Stimulated activated CD8-positive, alpha-beta memory T cell treated with anti-CD3 and anti-CD28 coated beads, Interleukin-12 subunit alpha, Interleukin-12 subunit beta, amount 100 ng/mL, for 1 hour (primary cell): ENCODE measurements at regions not wholly inside any gene's neighbourhood (a gene's known extent, or its start where the extent isn't known, plus 50 kb on each side); places are given as distances from the start of the nearest gene placed in this dataset.

Source experiments
- DNase-seq: peaks from one replicate; pipeline ENCODE4 v3.0.0-alpha.2; 2020; ENCODE audit warnings: low read depth

GRCh38 chr10:10902951-10903350 is 114.7 kb upstream of the CELF2 start:
- DNase-seq: no peak

GRCh38 chr10:10903620-10904019 is 114.1 kb upstream of the CELF2 start:
- DNase-seq: no peak

GRCh38 chr10:10910634-10911033 is 107.0 kb upstream of the CELF2 start:
- no peak for DNase-seq

- no peak for DNase-seq
Measured at GRCh38 chr10:10911035-10911434, 106.6 kb upstream of the CELF2 start.

- no peak for DNase-seq
Measured at GRCh38 chr10:10911471-10911921, 106.2 kb upstream of the CELF2 start.

GRCh38 chr10:10914144-10914543 is 103.5 kb upstream of the CELF2 start:
- no peak for DNase-seq

GRCh38 chr10:10915215-10915614 is 102.5 kb upstream of the CELF2 start:
- DNase-seq: no peak

GRCh38 chr10:10917031-10917430 is 100.6 kb upstream of the CELF2 start:
- DNase-seq: no peak

- no peak for DNase-seq
Measured at GRCh38 chr10:10919976-10920375, 97.7 kb upstream of the CELF2 start.

- no peak for DNase-seq
Measured at GRCh38 chr10:10921826-10922461, 95.7 kb upstream of the CELF2 start.

GRCh38 chr10:10923029-10923651 is 94.5 kb upstream of the CELF2 start:
- no peak for DNase-seq

- no peak for DNase-seq
Measured at GRCh38 chr10:10925667-10926066, 92.0 kb upstream of the CELF2 start.

GRCh38 chr10:10927608-10928007 is 90.1 kb upstream of the CELF2 start:
- no peak for DNase-seq

GRCh38 chr10:10930979-10931743 is 86.5 kb upstream of the CELF2 start:
- DNase-seq: no peak

- no peak for DNase-seq
Measured at GRCh38 chr10:10935032-10935431, 82.6 kb upstream of the CELF2 start.

- DNase-seq: no peak
Measured at GRCh38 chr10:10938676-10939075, 79.0 kb upstream of the CELF2 start.

- no peak for DNase-seq
Measured at GRCh38 chr10:10941127-10941730, 76.4 kb upstream of the CELF2 start.

GRCh38 chr10:10942441-10942840 is 75.2 kb upstream of the CELF2 start:
- no peak for DNase-seq

GRCh38 chr10:10946081-10946480 is 71.6 kb upstream of the CELF2 start:
- DNase-seq: no peak

GRCh38 chr10:10946801-10947200 is 70.9 kb upstream of the CELF2 start:
- no peak for DNase-seq

GRCh38 chr10:10951675-10952074 is 66.0 kb upstream of the CELF2 start:
- no peak for DNase-seq

- DNase-seq: no peak
Measured at GRCh38 chr10:10952800-10953199, 64.9 kb upstream of the CELF2 start.
